SHP77 (cell line): ENCODE measurements at regions not wholly inside any gene's neighbourhood (a gene's known extent, or its start where the extent isn't known, plus 50 kb on each side); places are given as distances from the start of the nearest gene placed in this dataset.
"Not testable (repeated sequence)": the region's sequence is repeated elsewhere in the genome, so short reads cannot be mapped to it uniquely, and the experiment has no call there.

Experiments used
- DNase-seq, 2 experiments: peaks; one replicate each; lab custom pipeline; 2025; lab: John Stamatoyannopoulos, UW

DNA sequence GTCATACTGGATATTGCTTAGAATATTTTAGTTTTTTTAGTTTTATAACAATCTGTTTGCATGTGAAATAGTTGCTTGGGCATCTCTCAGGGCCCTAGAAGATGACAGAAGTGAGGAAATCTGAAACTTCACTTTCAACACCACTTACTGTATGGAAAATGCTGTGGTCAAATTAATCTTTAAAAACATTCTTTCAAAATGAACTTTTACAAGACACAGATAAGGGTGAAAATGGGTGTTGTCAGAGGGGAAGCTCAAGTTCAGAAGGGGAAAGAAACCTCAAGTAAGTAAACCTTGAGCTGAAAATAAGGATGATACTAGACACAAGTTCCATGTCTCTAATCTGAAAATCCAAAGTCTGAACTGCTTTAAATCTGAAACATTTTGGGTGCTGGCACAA lies 1840.1 kb upstream of the RAG2 start:
- DNase-seq = no peak

DNA sequence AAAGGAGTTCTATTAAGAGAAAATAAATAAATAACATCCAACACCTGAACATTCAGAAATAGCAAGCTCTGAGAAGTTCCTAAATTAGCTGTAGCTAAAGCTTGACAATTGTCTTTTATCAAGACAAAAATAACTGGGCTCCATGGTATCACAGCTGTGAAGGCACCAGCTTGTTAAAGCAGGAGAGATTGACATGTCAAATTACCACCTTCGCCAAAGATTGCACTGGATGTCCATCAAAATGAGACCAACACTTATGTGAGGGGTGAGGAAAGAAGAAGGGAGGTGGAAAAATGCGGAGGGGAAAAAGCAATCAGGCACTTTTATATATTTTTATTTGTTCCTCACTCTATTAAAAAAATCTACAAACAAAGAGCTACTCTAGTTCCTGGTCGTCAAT lies 1827.5 kb upstream of the RAG2 start:
- DNase-seq = no peak

DNA sequence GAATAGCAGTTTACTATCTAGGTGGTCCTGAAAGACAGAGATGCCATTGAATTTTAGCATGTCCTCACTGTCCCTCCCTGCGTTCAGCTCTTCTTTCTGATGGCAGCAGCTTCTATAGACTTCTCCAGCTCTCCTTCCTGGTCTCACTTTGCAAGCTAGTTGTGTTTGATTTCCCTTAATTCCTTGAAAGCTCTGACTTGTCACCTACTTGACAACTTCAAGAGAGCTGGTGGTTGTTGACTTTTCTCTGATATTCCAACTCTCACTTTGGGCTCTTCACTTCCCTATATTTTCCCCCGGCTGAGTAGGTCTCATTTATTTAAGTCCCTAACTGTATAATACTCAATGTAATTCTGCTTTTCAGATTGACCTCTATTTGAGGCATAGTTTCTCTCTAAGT lies 1825.0 kb upstream of the RAG2 start:
- no peak for DNase-seq

DNA sequence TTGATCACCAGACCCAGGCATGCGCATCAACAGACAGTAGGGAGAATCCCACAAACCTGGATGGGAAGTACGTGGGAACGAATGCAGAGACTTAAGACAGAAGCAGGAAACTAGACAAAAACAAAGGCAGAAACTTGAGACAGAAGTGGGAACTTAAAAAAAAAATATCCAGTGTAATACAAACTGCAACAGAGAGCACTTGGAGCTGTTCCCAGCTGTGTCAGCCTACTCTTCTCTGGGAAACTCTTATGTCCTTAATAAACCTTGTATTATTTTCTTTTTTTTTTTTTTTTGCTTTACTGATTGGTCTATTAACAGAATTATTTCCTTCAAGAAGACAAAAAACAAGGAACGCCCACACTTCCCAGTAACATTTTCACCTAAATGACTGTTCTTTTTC lies 1818.1 kb upstream of the RAG2 start:
- no peak for DNase-seq

DNA sequence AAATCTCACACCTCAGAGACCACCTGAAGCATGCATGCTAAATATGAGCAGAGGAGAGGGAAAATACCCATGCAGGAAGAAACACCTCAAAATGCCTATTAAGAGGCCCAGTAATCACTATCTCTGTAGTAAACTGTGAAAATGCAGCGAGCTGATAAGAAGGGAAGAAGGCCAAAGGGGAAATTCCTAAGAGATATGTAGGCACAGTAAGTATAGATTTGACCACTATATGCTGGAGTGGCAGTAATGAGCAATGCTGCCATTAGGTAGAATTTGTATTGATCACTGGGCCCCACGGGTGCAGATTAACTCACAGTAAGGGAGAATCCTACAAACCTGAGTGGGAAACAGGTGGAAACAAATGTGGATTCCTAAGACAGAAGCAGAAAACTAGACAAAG lies 1813.1 kb upstream of the RAG2 start:
- DNase-seq = no peak

DNA sequence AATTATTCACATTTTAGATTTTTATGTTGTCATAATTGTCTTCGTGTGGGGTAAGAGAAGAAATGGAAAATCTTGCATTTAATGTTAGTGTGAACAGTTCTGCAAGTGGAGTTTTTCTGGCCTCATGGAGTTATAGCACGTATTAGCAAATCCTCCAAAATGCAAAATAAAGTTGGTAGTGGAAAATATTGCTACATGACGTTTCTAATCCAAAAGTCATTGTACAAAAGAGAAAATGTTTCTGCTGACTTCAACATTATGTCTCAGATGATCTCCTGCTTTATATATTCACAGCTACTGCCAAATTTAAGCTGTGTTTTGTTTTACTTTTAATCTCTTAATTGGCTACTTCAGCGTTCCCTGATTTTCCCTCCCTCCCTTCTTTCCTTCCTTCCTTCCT lies 1804.0 kb upstream of the RAG2 start:
- no peak for DNase-seq

DNA sequence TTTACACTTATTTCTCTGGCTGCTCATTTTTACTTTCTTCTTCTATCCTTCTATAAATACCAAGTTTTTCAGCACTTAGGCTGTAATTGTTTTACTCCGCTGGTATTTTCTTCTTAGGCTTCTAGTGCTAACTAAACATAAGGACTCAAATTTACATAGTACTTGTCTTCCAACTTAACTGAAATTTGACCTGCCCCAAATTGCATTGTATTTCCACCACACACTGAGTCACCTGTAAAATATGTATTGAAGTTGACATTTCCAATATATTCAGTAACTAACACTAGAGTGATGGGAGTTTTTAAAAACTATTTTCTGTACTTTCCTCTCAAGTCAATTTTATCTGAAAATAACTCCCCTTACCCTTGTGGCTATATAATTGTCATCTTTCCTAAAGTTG lies 1794.1 kb upstream of the RAG2 start:
- DNase-seq = no peak

DNA sequence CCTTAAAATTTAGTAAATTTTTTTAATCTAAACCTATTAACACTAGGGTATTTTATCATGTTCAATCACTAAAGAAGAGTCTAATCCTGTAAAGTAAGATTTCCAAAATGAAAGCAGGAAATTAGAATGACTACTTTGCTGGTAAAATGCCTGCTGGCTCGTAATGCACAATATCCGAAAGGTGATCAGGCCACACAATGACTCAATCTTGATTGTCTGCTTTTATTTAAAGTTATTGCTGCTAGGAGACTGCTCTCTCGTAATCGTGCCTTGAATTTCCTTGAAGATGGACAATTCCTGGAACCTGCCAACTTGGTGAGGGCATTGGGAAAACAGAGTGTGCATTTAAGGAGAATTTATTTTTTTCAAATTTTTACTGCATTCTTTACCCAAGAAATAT lies 1786.5 kb upstream of the RAG2 start:
- no peak for DNase-seq

DNA sequence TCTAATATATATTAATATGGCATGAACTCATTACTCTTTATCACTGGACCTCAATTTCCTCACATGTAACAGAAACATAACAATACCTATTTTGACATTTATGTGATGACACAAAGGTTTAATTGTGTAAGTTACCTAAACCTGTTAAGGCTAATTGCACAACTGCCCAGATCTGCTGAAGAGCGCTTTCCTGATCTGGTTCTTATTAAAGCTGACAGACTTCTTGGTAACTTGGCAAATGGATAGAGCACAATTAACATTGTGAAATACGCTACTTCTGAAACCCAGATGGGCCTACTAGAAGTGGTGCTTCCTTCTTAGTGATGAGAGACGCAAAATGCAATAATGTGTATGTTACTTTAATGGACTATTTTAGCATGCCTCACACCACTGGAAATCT lies 1767.2 kb upstream of the RAG2 start:
- no peak for DNase-seq

DNA sequence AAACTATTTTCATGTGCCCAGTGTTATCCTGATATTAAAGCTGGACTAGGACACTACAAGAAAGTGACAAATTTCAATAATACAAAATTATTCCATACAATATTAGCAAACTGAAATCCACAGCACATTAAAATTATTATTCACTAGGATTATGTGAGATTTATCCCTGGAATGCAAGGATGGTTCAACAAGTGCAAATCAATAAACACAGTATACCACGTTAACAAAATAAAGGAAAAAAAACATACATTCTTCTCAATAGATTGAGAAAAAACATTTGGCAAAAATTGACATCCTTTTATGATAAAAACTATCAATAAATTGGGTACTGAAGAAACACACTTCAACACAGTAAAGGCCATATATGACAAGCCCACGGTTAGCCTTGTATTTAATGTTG lies 1758.2 kb upstream of the RAG2 start:
- no peak for DNase-seq

DNA sequence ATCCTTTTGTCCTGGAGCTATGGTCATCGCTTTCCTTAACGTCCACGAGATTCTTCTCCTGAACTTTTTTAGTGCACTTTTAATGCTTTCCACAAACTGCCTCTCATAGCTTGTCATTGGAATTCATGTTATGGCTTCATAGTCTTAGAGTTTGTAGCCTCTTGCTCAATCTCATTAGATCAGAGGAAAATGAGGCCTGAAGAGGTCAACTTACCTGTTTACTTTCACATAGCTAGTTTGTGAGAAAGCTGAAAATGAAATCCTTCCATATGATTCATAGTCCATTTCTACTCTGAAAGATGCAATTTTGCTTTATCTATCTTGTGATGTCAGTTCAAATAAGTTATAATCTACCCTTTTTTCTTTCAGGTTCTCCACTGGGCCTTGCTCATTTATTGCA lies 1747.2 kb upstream of the RAG2 start:
- no peak for DNase-seq

DNA sequence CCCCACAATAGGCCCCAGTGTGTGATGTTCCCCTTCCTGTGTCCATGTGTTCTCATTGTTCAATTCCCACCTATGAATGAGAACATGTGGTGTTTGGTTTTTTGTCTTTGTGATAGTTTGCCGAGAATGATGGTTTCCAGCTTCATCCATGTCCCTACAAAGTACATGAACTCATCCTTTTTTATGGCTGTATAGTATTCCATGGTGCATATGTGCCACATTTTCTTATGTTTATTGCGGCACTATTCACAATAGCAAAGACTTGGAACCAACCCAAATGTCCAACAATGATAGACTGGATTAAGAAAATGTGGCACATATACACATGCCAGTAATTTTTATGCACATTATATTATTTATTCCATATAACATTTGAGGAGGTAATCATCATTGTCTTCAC lies 1743.6 kb upstream of the RAG2 start:
- not testable (repeated sequence) for DNase-seq

DNA sequence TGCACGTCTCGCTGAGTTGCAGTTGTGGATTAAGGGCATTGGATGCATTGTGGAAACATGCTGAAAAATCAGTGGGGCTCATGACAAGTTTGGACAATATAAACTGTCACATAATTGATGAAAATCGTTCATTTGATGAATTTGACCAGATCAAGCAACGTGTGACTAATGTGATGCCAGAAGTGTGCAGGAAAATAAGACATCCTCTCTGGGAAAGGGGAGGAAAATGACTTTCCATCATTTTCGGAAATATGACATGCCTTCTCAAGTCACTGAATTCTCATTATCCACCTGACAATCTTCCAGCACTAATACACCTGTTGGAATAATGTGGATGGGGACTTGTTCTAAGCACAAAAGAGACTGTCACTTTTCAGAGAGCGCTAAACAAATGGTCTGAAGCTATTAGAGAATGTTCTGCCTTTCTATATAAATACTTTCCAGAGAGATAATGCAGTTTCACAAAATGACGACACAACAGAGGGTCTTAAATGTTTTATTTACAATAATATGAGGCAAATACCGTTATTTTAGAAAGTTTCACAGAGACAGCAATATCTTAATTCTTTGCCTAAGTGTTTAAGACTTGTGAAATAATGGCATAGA lies 1741.9 kb upstream of the RAG2 start:
- DNase-seq = no peak

DNA sequence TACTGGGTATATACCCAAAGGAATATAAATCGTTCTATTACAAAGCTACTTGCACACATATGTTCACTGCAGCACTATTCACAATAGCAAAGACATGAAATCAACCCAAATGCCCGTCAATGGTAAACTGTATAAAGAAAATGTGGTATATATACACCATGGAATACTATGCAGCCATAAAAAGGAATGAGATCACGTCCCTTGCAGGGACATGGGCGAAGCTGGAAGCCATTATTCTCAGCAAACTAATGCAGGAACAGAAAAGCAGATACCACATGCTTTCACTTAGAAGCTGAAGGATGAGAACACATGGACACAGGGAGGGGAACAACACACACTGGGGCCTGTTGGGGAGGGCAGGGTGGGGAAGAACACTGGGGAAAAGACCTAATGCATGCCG lies 1740.0 kb upstream of the RAG2 start:
- DNase-seq = not testable (repeated sequence)

DNA sequence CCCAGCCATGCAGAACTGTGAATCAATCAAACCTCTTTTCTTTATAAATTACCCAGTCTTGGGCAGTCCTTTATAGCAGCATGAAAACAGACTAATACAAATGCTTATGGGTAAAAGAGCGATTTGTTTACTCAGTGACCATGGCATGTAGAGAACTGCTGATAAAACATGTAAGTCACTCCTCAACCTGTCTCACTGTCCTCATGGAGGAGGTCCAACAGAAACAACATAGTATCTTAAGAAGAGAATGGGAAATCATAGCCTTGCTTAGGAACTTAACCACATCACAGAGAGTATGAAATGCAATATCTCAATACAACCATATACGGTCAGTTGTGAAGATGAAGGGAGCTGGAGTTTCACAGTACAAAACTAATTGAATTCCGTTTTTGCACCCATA lies 1734.0 kb upstream of the RAG2 start:
- no peak for DNase-seq

DNA sequence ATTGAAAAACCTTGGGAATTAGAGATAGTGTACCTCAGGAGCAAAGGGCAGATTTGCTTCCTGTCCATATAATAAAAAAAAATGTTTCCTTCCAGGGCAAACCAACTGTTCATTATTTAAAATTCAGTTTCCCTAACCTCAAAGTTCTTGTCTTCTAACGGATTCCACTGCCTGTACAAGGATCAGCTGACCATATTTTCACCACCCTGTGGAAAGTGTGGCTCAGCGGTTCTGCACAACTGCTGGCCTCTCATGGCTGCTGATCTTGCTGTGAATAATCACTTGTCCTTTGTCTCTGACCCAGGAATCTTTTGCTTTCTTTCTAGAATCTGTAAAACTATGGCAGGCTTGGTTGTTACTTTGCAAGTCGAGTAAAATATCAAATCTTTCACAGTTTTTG lies 1732.5 kb upstream of the RAG2 start:
- DNase-seq = no peak

DNA sequence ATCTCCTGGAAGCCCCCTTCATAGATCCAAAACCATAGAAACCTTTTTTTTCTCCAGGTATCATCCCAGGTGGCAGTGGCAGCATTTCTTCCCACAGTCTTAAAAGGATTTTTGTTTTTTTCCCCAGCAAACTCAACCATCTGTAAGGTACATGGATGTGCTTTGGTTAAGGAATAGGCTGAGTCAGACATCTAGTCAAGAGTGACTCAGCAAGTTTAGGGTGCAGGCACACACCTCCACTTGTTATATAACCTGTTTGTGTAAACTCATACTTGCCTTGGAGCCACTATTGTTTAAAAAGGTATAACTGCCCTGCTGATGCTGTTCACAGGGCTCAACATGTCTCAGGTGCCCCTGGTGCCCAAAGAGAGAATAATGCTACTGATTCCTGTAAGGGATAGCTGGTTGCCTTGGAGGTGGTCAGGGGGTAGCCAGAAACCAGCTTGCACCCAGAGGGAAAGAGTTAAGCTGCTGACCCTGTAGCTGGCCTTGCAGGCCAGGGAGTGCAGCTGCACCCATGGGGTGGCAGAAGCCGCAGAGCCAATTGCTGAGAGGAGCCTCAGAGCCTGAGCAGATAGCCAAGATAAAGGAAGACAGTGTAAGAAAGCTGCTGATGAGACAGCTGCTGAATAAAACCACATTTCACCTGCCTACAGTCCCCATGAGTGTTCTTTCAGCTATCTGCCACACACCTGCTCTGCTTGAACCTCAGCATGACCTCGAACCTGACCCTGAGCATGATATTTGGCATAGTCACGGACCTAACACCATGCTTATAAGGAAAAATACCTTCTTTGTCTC lies 1726.1 kb upstream of the RAG2 start:
- DNase-seq = no peak

DNA sequence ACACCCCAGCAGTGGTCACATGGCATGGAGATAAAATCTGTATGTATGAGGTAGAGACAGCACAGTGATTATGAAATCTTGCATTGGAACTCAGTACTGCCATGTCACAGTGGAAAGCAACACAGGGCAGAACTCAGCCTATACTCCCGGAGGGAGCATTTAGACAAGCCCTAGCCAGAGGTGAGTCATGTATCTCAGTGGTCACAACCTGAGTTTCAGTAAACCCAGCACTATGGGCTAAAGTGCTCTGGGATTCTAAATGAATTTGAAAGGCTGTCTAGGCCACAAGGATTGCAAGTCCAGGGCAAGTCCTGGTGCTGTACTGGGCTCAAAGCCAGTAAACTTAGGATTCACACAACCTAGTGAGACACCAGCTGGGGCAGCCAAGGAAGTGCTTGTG lies 1717.1 kb upstream of the RAG2 start:
- DNase-seq = no peak

DNA sequence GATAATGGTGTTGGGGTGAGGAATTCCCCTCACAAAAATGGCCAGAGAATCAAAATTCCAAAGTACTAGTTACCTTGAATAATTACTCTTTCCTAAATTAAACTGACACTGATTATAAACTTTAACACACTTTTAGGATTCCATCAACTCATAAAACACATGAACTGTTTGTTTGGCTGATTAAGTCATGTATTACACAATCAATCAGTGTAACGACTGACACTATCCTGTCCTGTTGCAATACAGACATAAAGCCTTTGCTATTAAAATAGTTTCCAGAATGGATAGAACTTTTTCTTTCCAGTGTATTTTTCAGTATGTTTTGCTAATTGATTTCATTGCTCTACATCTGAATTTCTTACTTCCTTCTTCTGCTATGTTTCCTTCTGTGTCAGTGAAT lies 1709.4 kb upstream of the RAG2 start:
- no peak for DNase-seq

DNA sequence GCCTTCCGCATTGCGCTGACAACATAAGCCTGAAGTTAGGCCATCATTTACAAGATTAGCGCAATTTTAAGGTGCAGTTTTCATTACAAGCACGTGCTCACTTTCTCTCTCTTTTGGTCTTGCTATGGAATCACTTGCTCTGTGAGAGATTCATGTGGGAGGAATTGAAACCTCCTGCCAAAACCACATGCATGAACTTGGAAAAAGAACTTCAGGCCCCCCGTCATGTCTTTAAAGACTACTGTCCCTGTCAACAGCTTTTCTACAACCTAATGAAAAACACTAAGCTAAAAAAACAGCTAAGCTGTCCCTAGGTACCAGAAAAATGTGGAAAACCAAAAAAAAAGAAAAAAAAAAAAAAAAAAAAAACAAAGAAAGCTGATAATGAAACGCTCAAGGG lies 1707.6 kb upstream of the RAG2 start:
- no peak for DNase-seq

DNA sequence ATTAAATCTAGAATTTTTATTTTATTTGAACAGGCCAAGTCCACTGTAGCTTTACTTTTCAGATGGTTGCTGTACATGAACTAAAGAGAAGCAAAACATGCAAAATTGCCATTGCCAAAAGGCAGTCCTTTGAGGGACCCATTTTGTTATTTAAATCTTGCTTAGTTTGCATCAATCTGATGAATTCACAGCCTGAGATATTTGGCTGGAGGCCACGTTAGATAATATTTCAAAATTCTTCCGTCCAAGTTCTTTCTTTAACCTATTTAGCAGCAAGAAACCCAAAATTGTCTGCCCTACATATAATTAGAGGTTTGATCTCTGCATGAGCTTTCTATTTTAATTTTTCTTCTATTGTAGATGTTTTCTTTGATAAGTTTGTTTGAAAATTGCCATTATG lies 1706.9 kb upstream of the RAG2 start:
- DNase-seq = no peak

DNA sequence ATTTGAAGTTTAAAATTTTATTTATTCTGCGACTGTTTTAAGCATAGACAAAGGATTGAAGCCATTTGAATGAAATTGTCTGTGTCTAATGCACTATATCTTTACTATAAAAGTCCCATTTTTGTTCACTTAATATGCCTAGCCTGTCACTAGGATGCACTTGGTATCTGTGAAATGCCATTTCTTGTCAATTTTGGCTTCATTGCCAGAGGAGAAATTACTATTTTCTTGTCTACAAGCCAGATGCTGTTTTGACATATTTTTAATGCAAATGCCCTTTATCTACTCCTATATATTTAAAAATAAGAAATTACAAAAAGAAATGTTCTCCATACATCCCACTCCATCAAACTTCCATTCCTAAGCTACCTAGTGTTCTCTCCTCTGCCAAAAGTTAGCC lies 1704.5 kb upstream of the RAG2 start:
- DNase-seq = no peak

DNA sequence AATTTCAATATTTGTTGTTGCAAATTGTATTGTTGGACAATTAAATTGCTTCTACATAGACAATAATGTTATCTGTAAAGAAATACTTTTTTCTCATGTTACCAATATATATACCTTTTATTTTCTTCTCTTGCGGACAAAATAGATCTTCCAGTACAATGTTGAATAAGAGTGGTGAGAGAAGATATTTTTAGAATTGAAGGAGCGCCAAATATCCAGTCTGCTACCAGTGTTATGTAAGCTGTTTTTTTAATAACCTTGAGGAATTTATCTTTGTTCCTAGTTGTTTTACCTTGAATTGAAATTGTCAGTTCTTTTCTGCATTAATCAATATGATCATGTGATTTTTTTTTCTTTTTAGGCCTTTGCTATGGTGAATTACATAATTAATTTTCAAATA lies 1702.5 kb upstream of the RAG2 start:
- DNase-seq = no peak

DNA sequence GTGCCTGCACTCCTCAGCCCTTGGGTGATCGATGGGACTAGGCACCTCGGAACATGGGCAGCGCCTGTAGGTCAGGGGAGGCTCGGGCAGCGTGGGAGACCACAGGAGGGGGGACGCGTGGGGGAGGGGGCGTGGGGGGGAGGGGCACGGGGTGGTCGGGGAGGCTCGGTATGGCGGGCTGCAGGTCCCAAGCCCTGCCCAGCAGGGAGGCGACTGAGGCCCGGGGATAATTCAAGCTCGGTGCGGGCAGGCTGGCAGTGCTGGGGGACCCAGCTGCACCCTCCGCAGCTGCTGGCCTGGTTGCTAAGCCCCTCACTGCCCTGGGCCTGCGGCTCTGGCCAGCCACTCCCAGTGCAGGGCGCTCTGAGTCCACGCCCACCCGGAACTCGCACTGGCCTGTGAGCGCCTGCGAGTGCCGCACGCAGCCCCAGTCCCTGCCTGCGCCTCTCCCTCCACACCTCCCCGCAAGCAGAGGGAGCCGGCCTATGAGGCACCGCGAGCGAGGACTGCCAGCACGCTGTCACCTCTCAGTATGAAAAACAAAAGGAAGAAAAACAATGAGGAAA lies 1698.3 kb upstream of the RAG2 start:
- DNase-seq = no peak
